HG03103 (cell line): ENCODE measurements at regions not wholly inside any gene's neighbourhood (a gene's known extent, or its start where the extent isn't known, plus 50 kb on each side); places are given as distances from the start of the nearest gene placed in this dataset.
"Not testable (repeated sequence)": the region's sequence is repeated elsewhere in the genome, so short reads cannot be mapped to it uniquely, and the experiment has no call there.

Experiments
- ATAC-seq: cut with Tn5 transposase; IDR thresholded peaks from one replicate; pipeline ENCODE4 v1.9.1; 2021; ENCODE audit warnings: low read depth; ENCODE audit not compliant: unreplicated experiment

DNA sequence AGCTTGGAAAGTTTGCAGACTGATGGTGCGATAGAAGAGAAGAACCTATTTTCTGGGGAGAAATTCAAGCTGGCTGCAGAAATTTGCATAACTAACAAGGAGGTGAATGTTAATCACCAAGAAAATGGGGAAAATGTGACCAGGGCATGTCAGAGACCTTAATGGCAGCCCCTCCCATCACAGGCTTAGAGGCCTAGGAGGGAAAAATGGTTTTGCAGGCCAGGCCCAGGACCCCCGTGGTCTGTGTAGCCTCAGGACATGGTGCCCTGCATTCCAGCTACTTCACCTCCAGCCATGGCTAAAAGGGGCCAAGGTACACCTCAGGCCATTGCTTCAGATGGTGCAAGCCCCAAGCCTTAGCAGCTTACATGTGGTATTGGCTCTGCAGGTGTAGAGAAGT is 207.1 kb upstream of the CXorf66 start:
- no peak for ATAC-seq

GRCh38 chrX:140167551-140167950 is 202.2 kb upstream of the CXorf66 start:
- ATAC-seq: no peak

DNA sequence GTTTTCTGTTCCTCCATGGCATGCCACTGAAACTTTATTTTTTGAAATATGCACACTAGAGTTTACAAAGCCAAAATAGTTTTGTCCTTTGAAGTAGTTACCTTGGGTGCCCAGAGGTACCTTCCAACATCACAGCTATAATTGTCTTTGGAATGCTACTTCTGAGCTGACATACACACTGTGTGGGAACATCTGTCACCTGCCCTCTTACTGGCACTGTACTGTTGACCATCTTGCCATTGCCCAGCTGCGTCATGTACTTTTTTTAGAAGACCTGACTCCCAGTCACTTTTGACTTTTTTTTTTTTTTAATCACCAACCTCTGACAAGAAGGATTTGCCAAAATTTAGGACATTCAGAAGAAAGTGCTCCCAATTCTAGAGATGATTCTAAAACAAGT is 200.5 kb upstream of the CXorf66 start:
- ATAC-seq: no peak

GRCh38 chrX:140164391-140164790 is 199.1 kb upstream of the CXorf66 start:
- ATAC-seq: no peak

DNA sequence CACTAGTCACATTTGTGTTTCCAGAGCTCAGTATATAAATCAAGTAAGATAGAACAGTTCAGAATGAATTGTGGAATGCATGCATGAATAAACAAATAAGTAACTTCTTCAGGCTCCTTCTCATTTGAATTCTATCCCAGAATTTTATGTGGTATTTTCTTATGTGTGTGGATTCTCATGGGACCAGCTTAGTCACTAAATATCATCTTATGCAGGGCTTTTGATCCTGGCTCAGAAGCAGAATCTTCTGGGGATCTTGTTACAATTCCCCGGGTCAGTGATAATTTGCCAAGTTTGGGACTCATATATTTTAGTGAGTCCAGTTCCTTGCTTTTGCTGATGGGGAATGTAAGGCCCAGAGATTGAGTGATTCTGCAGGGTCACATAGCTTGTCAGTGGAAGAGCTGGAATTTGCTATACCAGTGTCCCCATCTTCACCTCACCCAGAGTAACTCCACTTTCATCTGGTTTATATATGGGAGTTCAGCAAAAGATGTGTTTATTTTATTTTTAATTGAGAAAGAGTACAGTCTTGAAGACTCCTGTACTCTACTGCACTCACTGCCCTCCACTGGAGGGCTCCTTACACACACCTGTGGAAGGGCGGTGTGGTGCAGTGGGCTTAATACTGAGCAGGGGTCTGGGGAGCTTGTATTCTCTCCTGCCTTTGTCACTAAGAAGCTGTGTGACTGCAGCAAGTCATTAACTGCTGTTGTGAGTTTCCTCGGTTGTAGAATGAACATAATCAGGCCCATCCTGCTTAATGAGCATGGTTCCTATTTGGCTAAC is 198.2 kb upstream of the CXorf66 start:
- no peak for ATAC-seq

- ATAC-seq: no peak
Measured at GRCh38 chrX:140157611-140158010, 192.3 kb upstream of the CXorf66 start.

DNA sequence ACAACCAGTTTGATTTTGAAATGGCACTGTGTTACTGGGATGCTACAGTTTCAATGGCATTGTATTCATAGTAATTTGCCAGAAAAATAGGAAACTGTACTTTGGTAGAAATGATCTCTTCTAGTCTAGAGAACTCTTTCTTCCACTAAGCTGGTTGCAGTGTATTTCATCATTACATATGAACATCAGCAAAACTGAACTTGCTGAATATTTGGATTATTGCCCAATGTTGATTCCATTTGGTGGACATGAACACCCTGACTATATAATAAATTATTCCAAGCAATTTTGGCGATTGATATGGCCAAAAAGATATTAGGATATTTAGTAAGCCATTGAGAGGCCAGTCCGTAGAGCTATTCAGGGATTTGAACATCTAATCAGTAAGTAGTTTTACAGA is 191.8 kb upstream of the CXorf66 start:
- ATAC-seq: no peak

GRCh38 chrX:140151316-140151715 is 186.0 kb upstream of the CXorf66 start:
- no peak for ATAC-seq

DNA sequence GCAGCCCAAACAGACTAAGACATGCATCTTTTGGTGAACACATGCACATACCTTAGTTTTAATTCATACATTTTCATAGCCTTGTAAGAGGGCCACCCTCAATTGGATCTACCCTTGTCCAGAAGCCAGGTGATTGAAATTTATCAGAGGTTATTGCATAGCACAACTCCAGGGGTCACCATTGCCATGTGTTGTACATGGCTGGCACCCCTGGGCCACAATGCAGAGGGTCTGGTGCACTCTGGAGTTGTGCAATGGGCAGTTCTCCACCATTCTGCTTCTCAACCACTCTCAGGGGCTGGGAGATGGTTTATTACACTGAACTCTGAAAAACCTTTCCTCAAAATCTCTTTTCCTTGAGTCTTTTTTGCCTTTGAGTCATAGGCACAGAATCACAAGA is 184.4 kb upstream of the CXorf66 start:
- no peak for ATAC-seq

DNA sequence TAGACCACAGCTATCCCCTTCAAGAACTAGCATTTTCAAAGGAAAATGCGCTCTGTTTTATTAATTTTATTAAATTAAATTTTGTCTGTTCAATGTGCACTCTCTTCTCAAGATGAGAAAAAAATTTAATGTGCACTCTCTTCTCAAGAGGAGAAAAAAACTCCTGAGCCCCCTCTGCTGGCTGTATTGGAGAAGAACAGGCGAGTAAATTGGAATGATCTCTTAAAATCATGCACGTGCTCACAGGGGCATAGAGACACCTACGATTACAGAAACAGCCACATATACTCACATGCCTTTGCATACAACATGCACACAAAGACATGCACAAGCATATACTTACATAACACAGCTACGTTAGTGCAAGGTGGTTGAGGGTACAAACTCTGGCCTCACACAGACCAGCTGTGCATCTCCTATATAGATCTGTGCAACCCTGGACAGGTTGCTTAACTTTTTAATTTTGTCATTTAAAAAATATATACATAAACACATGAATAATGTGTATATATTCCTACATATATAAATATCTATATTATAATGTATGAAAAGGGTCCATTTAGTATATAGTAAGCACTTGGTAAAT is 176.2 kb upstream of the CXorf66 start:
- no peak for ATAC-seq

GRCh38 chrX:140138492-140138891 is 173.2 kb upstream of the CXorf66 start:
- not testable (repeated sequence) for ATAC-seq

DNA sequence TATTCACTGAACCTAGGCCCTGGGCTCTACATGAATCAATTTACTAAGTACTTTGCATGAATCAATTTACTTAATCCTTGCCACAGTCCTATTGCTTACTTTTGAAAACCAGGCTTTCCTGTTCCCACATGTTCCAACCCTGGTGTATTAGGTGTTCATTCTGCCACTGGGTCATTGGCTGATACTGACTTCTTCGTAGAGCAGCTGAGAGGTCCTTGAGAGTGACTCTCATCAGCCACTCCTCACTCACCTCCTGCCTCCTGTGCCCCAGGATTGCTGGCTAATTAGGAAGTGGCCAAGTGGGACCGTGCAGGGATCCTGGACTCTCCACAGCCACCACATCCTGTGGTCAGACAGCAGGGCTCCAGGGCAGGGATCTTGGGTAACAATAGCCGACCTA is 172.7 kb upstream of the CXorf66 start:
- not testable (repeated sequence) for ATAC-seq

GRCh38 chrX:140132937-140133336 is 167.6 kb upstream of the CXorf66 start:
- ATAC-seq: no peak

- ATAC-seq: no peak
Measured at GRCh38 chrX:140123446-140123845, 158.1 kb upstream of the CXorf66 start.

- not testable (repeated sequence) for ATAC-seq
Measured at GRCh38 chrX:140114059-140114458, 148.7 kb upstream of the CXorf66 start.

GRCh38 chrX:140110081-140110650 is 144.8 kb upstream of the CXorf66 start:
- no peak for ATAC-seq

GRCh38 chrX:140104760-140105159 is 139.4 kb upstream of the CXorf66 start:
- ATAC-seq: no peak

GRCh38 chrX:140099221-140099620 is 133.9 kb upstream of the CXorf66 start:
- no peak for ATAC-seq

DNA sequence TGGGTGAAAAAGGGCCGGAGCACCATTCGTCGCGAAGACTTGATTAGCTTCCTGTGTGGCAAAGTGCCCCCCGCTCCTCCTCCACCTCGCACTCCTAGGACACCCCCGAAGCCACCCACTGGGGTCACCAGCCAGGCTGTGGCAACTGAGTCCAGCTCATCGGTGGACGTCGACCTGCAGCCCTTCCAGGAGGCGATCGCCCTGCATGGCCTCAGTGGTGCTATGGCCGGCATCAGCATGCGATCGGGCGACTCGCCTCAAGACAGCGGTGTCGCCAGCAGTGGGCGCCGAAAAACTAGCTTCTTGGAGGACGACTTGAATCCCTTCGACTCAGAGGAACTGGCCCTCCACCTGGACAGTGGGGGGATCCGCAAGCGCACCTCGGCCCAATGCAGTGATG is 126.8 kb upstream of the CXorf66 start:
- no peak for ATAC-seq

- peak; percentile 72 for ATAC-seq
Measured at GRCh38 chrX:140091125-140091886, 126.0 kb upstream of the CXorf66 start.

DNA sequence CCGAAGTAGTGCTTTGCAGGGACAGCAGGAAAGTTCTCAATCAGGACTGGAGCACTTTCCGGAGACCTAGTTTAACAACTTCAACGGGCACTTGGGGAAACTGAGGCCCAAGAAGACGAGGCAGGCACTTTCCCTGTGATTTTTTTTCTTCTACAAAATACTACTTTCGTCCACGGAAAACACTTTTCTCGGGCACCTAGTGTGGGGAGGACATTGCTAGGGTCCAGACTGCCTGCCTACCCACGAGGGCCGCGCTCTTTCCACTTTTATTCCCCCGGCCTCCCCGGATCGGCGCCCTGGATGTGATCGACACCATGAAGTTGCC is 125.4 kb upstream of the CXorf66 start:
- peak; percentile 27 for ATAC-seq
